ENCODE measurements at regions not wholly inside any gene's neighbourhood (a gene's known extent, or its start where the extent isn't known, plus 50 kb on each side); places are given as distances from the start of the nearest gene placed in this dataset.

DNA sequence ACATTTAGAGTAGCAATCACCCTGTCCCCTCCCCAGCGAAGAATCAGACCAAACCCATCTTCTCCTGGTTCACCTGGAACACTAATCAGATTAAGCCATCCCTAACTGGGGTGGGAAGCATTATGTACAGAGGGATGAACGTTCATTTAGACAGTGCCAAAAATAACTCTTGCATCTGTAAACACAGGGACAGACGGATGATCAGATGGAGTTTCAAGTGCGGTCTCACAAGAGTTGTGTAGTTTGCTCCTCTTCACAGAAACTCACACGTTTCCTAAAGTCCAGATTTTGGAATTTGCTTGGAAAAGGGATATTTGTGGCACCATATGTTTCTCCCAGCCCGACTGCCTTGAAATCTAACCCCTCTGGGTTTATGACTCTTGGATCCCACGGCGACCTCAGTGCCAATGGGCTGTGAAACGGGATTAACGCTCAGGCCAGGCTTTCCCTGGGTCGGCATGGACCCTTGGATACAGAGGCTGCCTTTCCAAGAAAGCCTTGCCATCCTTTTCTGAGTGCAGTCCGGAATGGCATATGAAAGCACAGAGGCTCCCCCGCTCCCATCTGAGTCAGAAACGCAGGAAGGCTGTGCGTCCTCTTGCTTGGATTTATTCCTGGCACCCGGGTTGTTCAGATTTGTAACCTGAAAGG, 293.2 kb upstream of the HABP2 start:
- Histone ChIP-seq H3K4me3 (ENCODE audit: low read length) (no peak overlapping the region), H3K27ac (ENCODE audit: low read depth, low read length) (no peak overlapping the region), H3K27me3 (ENCODE audit: control insufficient read depth, insufficient read depth, low read length, poor library complexity, severe bottlenecking) (no peaks in the 10 kb centered on the region), H3K9me3 (ENCODE audit: control insufficient read depth, low read length) (no peaks in the 10 kb centered on the region), H3K9ac (ENCODE audit: extremely low read depth, low read length, poor library complexity, severe bottlenecking) (no peak overlapping the region), H3K36me3 (ENCODE audit: control insufficient read depth, insufficient read depth, low read length) (no peaks in the 10 kb centered on the region), H3K4me1 (ENCODE audit: control insufficient read depth, insufficient read depth, low read length) (peaks cover 3% of the 10 kb centered on the region)
- H3K27me3 Mint-ChIP-seq (ENCODE audit: insufficient read depth) = peaks cover 8% of the 10 kb centered on the region
- TF ChIP-seq, protein P1, sequence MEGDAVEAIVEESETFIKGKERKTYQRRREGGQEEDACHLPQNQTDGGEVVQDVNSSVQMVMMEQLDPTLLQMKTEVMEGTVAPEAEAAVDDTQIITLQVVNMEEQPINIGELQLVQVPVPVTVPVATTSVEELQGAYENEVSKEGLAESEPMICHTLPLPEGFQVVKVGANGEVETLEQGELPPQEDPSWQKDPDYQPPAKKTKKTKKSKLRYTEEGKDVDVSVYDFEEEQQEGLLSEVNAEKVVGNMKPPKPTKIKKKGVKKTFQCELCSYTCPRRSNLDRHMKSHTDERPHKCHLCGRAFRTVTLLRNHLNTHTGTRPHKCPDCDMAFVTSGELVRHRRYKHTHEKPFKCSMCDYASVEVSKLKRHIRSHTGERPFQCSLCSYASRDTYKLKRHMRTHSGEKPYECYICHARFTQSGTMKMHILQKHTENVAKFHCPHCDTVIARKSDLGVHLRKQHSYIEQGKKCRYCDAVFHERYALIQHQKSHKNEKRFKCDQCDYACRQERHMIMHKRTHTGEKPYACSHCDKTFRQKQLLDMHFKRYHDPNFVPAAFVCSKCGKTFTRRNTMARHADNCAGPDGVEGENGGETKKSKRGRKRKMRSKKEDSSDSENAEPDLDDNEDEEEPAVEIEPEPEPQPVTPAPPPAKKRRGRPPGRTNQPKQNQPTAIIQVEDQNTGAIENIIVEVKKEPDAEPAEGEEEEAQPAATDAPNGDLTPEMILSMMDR (conservative IDR thresholded peaks at IDR 0.05) = no peak
- H3K9me3 Mint-ChIP-seq = no peaks in the 10 kb centered on the region
- H3K4me1 Mint-ChIP-seq = peaks cover 14% of the 10 kb centered on the region
- H3K4me3 Mint-ChIP-seq = no peak overlapping the region
- H3K27ac Mint-ChIP-seq = no peak overlapping the region
- DNase-seq = no peak
- WGBS, 2 experiments (ENCODE audit: insufficient coverage in 1 of 2, insufficient read length in 1 of 2) = 91 to 93% methylated on average over 16 of the region's 16 CpGs
- H3K36me3 Mint-ChIP-seq (ENCODE audit: low read depth) = no peaks in the 10 kb centered on the region

DNA sequence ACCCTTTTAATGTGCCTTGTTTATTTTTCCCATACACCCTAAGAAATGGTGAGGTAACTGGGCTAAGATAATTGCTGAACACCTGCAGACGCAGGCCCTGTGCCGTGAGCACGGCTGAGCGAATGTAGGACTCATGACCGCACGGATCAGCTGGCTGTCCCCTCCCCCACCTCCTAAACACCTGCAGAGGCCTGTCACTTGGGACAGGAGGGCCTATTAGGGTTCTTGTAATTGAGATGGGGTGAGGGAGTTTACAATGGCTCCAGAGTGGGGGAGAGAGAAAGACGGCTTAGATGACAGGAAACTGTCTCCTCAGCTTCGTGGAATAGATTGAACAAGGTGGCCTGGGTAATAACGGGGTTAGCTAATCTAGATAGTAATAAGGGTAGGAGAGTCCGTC, 291.7 kb upstream of the HABP2 start:
- Histone ChIP-seq H3K9me3 (ENCODE audit: control insufficient read depth, low read length) (no peaks in the 10 kb centered on the region), H3K9ac (ENCODE audit: extremely low read depth, low read length, poor library complexity, severe bottlenecking) (no peak overlapping the region), H3K27ac (ENCODE audit: low read depth, low read length) (no peak overlapping the region), H3K4me1 (ENCODE audit: control insufficient read depth, insufficient read depth, low read length) (no peaks in the 10 kb centered on the region), H3K4me3 (ENCODE audit: low read length) (no peak overlapping the region), H3K27me3 (ENCODE audit: control insufficient read depth, insufficient read depth, low read length, poor library complexity, severe bottlenecking) (no peaks in the 10 kb centered on the region), H3K36me3 (ENCODE audit: control insufficient read depth, insufficient read depth, low read length) (no peaks in the 10 kb centered on the region)
- DNase-seq = no peak
- Mint-ChIP-seq H3K9me3 (no peaks in the 10 kb centered on the region), H3K27me3 (ENCODE audit: insufficient read depth) (peaks cover 8% of the 10 kb centered on the region), H3K4me3 (no peak overlapping the region), H3K36me3 (ENCODE audit: low read depth) (no peaks in the 10 kb centered on the region), H3K27ac (no peak overlapping the region), H3K4me1 (peaks cover 7% of the 10 kb centered on the region)
- WGBS, 2 experiments (ENCODE audit: insufficient coverage in 1 of 2, insufficient read length in 1 of 2) = 93% methylated on average over 3 to 10 of the region's 10 CpGs
- TF ChIP-seq, protein P1 (conservative IDR thresholded peaks at IDR 0.05) = no peak

DNA sequence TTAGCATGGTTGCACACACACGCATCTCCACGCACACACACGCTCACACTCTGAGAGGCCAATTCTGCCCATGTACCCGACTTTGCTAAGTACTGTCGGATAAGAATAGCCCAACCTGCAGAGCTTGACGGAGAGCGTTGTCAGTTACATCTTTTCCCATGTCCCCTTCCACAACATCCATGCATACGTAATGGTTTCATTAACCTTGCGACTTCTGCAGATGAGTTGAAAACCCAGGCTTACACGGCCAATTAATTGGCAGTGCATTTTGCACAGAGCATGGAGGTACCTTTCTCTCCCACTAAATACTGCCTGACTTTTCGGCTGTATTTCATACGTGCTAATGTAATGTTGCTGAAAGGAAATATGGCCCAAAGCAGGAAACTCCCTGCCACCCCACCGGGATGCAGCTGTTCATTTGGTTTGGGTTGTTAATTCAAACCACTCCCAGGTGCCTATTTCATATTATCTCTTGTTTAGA, 291.2 kb upstream of the HABP2 start:
- Histone ChIP-seq H3K9me3 (ENCODE audit: control insufficient read depth, low read length) (no peaks in the 10 kb centered on the region), H3K27me3 (ENCODE audit: control insufficient read depth, insufficient read depth, low read length, poor library complexity, severe bottlenecking) (no peaks in the 10 kb centered on the region), H3K4me3 (ENCODE audit: low read length) (no peak overlapping the region), H3K4me1 (ENCODE audit: control insufficient read depth, insufficient read depth, low read length) (no peaks in the 10 kb centered on the region), H3K9ac (ENCODE audit: extremely low read depth, low read length, poor library complexity, severe bottlenecking) (no peak overlapping the region), H3K27ac (ENCODE audit: low read depth, low read length) (no peak overlapping the region), H3K36me3 (ENCODE audit: control insufficient read depth, insufficient read depth, low read length) (no peaks in the 10 kb centered on the region)
- 91 to 98% methylated on average over 10 to 13 of the region's 13 CpGs for WGBS, 2 experiments (ENCODE audit: insufficient coverage in 1 of 2, insufficient read length in 1 of 2)
- Mint-ChIP-seq H3K9me3 (no peaks in the 10 kb centered on the region), H3K4me1 (peaks cover 7% of the 10 kb centered on the region), H3K27me3 (ENCODE audit: insufficient read depth) (peaks cover 8% of the 10 kb centered on the region), H3K27ac (no peak overlapping the region), H3K36me3 (ENCODE audit: low read depth) (no peaks in the 10 kb centered on the region), H3K4me3 (no peak overlapping the region)
- DNase-seq = no peak
- TF ChIP-seq, protein P1 (conservative IDR thresholded peaks at IDR 0.05) = no peak
